GM12878 (cell line): ENCODE measurements at regions not wholly inside any gene's neighbourhood (a gene's known extent, or its start where the extent isn't known, plus 50 kb on each side); places are given as distances from the start of the nearest gene placed in this dataset. TPM values are rescaled to one million over a fixed set of nuclear protein-coding genes. Genes with fewer than 3 reads are reported as not detected.

Experiments
- ATAC-seq: fragments of 200-7000 bp; cut with Tn5 transposase; 3 replicates; pipeline ENCODE4 v1.9.1; 2020; ENCODE audit warnings: mild to moderate bottlenecking, moderate library complexity
- BruUV-seq: library from RNA; stranded (reverse); fragments of 400-500 nt; replicated peaks from 2 replicates; lab custom pipeline; 2021; lab: Mats Ljungman, UMichigan
- CTCF ChIA-PET: fragments of 300-600 bp; sonication (Branson Sonifier 250); formaldehyde crosslinking; extraction: SDS; loops from one replicate; lab custom pipeline; 2021; ENCODE audit warnings: inconsistent platforms; lab: Yijun Ruan, JAX
- POLR2A ChIA-PET: fragments of 350-600 bp; formaldehyde crosslinking; extraction: SDS; loops from one replicate; lab custom pipeline; 2021; ENCODE audit warnings: inconsistent platforms; lab: Charles Lee
- RAD21 ChIA-PET: fragments of 300-600 bp; sonication (Branson Sonifier 250); formaldehyde crosslinking; loops from one replicate; lab custom pipeline; 2023; ENCODE audit warnings: antibody characterized with exemption; ENCODE audit not compliant: unreplicated experiment; lab: Charles Lee
- SMC1A ChIA-PET: fragments of 300-600 bp; sonication (Branson Sonifier 250); formaldehyde crosslinking; loops from one replicate; lab custom pipeline; 2023; ENCODE audit not compliant: unreplicated experiment, uncharacterized antibody; lab: Charles Lee
- DNase-seq: peaks from one replicate; pipeline ENCODE4 v3.0.0-alpha.2; 2011; ENCODE audit warnings: low read depth, low spot score
- FAIRE-seq: peaks from 3 replicates; lab custom pipeline; 2011; peaks lifted over from hg19 to GRCh38; lab: Jason Lieb, UNC
- H2AFZ ChIP-seq: 2 replicates; pipeline ENCODE4 v1.6.0; 2011; ENCODE audit warnings: low read depth, low read length, control low read depth; ENCODE audit not compliant: control insufficient read depth
- H3K27ac ChIP-seq: 2 replicates; pipeline ENCODE4 v1.5.1; 2011; ENCODE audit warnings: control low read depth; ENCODE audit not compliant: control insufficient read depth, insufficient read depth
- H3K27me3 ChIP-seq, 2 experiments: replicated peaks in 1 of 2; 2 replicates each; pipeline versions ENCODE4 v1.6.0 to v1.6.1; 2011; ENCODE audit warnings: low read length in 1 of 2; ENCODE audit not compliant: control insufficient read depth in 2 of 2, insufficient read depth in 2 of 2
- H3K36me3 ChIP-seq, 2 experiments: 2 replicates each; pipeline ENCODE4 v1.5.1; 2011; ENCODE audit warnings: low read length in 1 of 2; ENCODE audit not compliant: control insufficient read depth in 2 of 2, insufficient read depth in 2 of 2
- H3K4me1 ChIP-seq: 2 replicates; pipeline ENCODE4 v1.6.1; 2011; ENCODE audit warnings: mild to moderate bottlenecking, low read length, moderate library complexity, mixed read lengths; ENCODE audit not compliant: control insufficient read depth, insufficient read depth
- H3K4me2 ChIP-seq: 2 replicates; pipeline ENCODE4 v1.6.0; 2011; ENCODE audit warnings: control low read depth; ENCODE audit not compliant: control insufficient read depth, insufficient read depth
- H3K4me3 ChIP-seq: fragments of 200-600 bp; sonication (generic); 2 replicates; pipeline ENCODE4 v1.5.1; 2016
- H3K79me2 ChIP-seq: 2 replicates; pipeline ENCODE4 v1.6.0; 2011; ENCODE audit warnings: low read length; ENCODE audit not compliant: control insufficient read depth, insufficient read depth
- H3K9ac ChIP-seq: 2 replicates; pipeline ENCODE4 v1.8.0; 2011; ENCODE audit warnings: low read length, control low read depth, mixed read lengths; ENCODE audit not compliant: control insufficient read depth, insufficient read depth
- H3K9me3 ChIP-seq: replicated peaks from 3 replicates; pipeline ENCODE4 v1.5.1; 2011; ENCODE audit warnings: mild to moderate bottlenecking, low read length; ENCODE audit not compliant: control insufficient read depth, insufficient read depth
- H4K20me1 ChIP-seq: 2 replicates; pipeline ENCODE4 v1.6.0; 2011; ENCODE audit not compliant: control insufficient read depth, insufficient read depth
- EED ChIP-seq: sonication (generic); IDR thresholded peaks from 2 replicates; pipeline ENCODE4 v1.6.1; 2016; ENCODE audit warnings: antibody characterized with exemption, low read depth
- HCFC1 ChIP-seq: fragments of 150-350 bp; IDR thresholded peaks from 2 replicates; pipeline ENCODE4 v1.6.1; 2014; ENCODE audit warnings: low read length
- WGBS: methylation state at CpG from one replicate; pipeline ENCODE4 v1.1.6; 2016; ENCODE audit warnings: low lambda C conversion rate; ENCODE audit not compliant: insufficient replicate concordance, insufficient coverage; ENCODE audit errors: missing lambda C conversion rate; 5-methylcytosine and 5-hydroxymethylcytosine counted together
- in situ Hi-C: fragments of 300-500 bp; cut with MboI; formaldehyde crosslinking; loops from 9 replicates; pipeline ENCODE4 v1.14.3; 2018; ENCODE audit warnings: mixed read lengths
- intact Hi-C: fragments of 100-400 bp; cut with micrococcal nuclease; formaldehyde crosslinking; loops from one replicate; pipeline ENCODE4 v1.14.2; 2022; ENCODE audit not compliant: unreplicated experiment
- microRNA-seq: library from miRNA; unstranded; fragments of <30 nt; microRNA quantifications from one replicate; pipeline ENCODE4, GENCODE V29; 2018
- small RNA-seq: library from RNA; depleted of rRNA; stranded (forward); fragments of <200 nt; gene quantifications from one replicate; pipeline ENCODE3, GENCODE V24; 2014

DNA sequence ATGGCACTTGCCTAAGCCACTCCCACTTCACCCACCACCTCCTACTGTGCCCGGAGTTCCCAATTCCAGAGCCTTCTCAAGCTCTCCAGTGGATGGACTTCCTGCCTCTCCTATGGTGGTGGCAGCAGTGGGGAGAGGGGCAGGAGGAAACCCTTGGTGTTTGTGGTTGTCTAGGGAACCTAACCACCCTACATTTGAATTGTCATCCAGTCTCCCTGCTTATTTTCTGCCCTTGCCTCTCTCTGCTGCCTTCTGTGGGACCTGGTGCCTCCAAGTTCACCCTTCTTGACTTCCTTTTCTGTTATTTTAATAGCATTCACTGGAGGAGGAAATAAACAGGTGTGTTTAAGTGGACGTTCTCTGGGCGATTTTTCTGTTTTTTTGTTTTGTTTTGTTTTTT is 50.0 kb upstream of the HPCAL1 start:
- intact Hi-C loops, result no loop called here
- Histone ChIP-seq H3K4me2 (no peak overlapping the region), H3K36me3 (no peaks in the 10 kb centered on the region), H3K4me1 (no peaks in the 10 kb centered on the region), H3K27me3 (peaks cover 0 to 3% of the 10 kb centered on the region in 2 experiments; a peak in 2 of 4 replicates), H4K20me1 (no peaks in the 10 kb centered on the region), H3K9me3 (peaks cover 3% of the 10 kb centered on the region; the same call in 2 of the 3 replicates), H3K79me2 (no peaks in the 10 kb centered on the region), H3K9ac (no peak overlapping the region), H3K27ac (no peak overlapping the region), H3K4me3 (no peak overlapping the region), H2AFZ (no peak overlapping the region)
- no TSS peak for BruUV-seq
- no peak for TF ChIP-seq HCFC1
- no peak for TF ChIP-seq EED
- FAIRE-seq, result no peak
- ChIA-PET SMC1A (interaction anchor here (1.2 kb wide), 1 partner anchor 183 kb away, joined by 3 read pairs; no protein-coding TSS in a partner anchor), POLR2A (no interaction called here), CTCF (no interaction called here), RAD21 (interaction anchor here (1.1 kb wide), 1 partner anchor 157 kb away, joined by 3 read pairs; no protein-coding TSS in a partner anchor)
- ATAC-seq, result no peak
- 6% methylated on average over 3 of the region's 3 CpGs for WGBS
- in situ Hi-C loops, result no loop called here
- DNase-seq, result no peak

Small RNAs in the stretch of these regions (microRNA-seq; reads per million reads assigned to microRNA genes)
- gene MIR4261, result not detected

Small RNAs in the stretch of these regions (small RNA-seq; reads per million reads assigned to genes)
- not detected for gene MIR4261
